Endothelial cell of umbilical vein (primary cell): ENCODE measurements at regions not wholly inside any gene's neighbourhood (a gene's known extent, or its start where the extent isn't known, plus 50 kb on each side); places are given as distances from the start of the nearest gene placed in this dataset.

Source experiments
- BruUV-seq: library from RNA; stranded (reverse); fragments of 400-500 nt; replicated peaks from 2 replicates; lab custom pipeline; 2021; lab: Mats Ljungman, UMichigan
- CTCF ChIA-PET: fragments of 300-600, 350-600 bp; sonication (Branson Sonifier 250); formaldehyde crosslinking; loops from one replicate; lab custom pipeline; 2021; ENCODE audit warnings: antibody characterized with exemption, inconsistent platforms; lab: Charles Lee
- POLR2A ChIA-PET: fragments of 300-600, 350-600 bp; sonication (Branson Sonifier 250); formaldehyde crosslinking; loops from one replicate; lab custom pipeline; 2021; ENCODE audit warnings: antibody characterized with exemption, inconsistent platforms; lab: Charles Lee
- DNase-seq: peaks from one replicate; pipeline ENCODE4 v3.0.0-alpha.2; 2011; ENCODE audit warnings: low read depth, low spot score
- FAIRE-seq: peaks from 2 replicates; lab custom pipeline; 2011; peaks lifted over from hg19 to GRCh38; lab: Jason Lieb, UNC
- H2AFZ ChIP-seq: 2 replicates; pipeline ENCODE4 v1.6.0; 2012; ENCODE audit warnings: low read depth, low read length, control low read depth, inconsistent platforms
- H3K27ac ChIP-seq: 2 replicates; pipeline ENCODE4 v1.5.1; 2011; ENCODE audit warnings: low read depth, mild to moderate bottlenecking, control low read depth, low read length, moderate library complexity; ENCODE audit not compliant: insufficient read depth
- H3K27me3 ChIP-seq, 2 experiments: 2 replicates each; pipeline versions ENCODE4 v1.6.0 to v1.6.1; 2011; ENCODE audit warnings: low read length in 2 of 2, mixed read lengths in 1 of 2; ENCODE audit not compliant: control insufficient read depth in 2 of 2, insufficient read depth in 2 of 2
- H3K36me3 ChIP-seq, 2 experiments: 2 replicates in 1 of 2; 3 replicates in 1 of 2; pipeline ENCODE4 v1.5.1; 2011; ENCODE audit warnings: low read length in 2 of 2, mild to moderate bottlenecking in 1 of 2, moderate library complexity in 1 of 2; ENCODE audit not compliant: control insufficient read depth in 2 of 2, insufficient read depth in 2 of 2; ENCODE audit errors: extremely low read depth in 1 of 2
- H3K4me1 ChIP-seq: 3 replicates; pipeline ENCODE4 v1.5.1; 2011; ENCODE audit warnings: mild to moderate bottlenecking, low read length; ENCODE audit not compliant: control insufficient read depth, insufficient read depth; ENCODE audit errors: extremely low read depth
- H3K4me2 ChIP-seq: 2 replicates; pipeline ENCODE4 v1.6.1; 2011; ENCODE audit warnings: low read length, control low read depth, mixed read lengths; ENCODE audit not compliant: insufficient read depth
- H3K4me3 ChIP-seq, 3 experiments: fragments of 200-600 bp in 1 of 3; sonication (generic), shearing (Covaris generic) in 1 of 3; replicated peaks in 1 of 3; 2 replicates each; pipeline ENCODE4 v1.5.1; 2011 to 2016; ENCODE audit warnings: control low read depth in 3 of 3, low read length in 3 of 3, mild to moderate bottlenecking in 2 of 3, inconsistent platforms in 1 of 3, low read depth in 1 of 3, moderate library complexity in 1 of 3; ENCODE audit not compliant: insufficient read depth in 1 of 3
- H3K79me2 ChIP-seq: 2 replicates; pipeline ENCODE4 v1.6.0; 2012; ENCODE audit warnings: low read length, inconsistent platforms; ENCODE audit not compliant: control insufficient read depth, insufficient read depth
- H3K9ac ChIP-seq: replicated peaks from 2 replicates; pipeline ENCODE3; 2011; ENCODE audit warnings: low read length, control low read depth; ENCODE audit not compliant: insufficient read depth; ENCODE audit errors: extremely low read depth
- H3K9me1 ChIP-seq: replicated peaks from 3 replicates; pipeline ENCODE4 v1.6.0; 2011; ENCODE audit warnings: mild to moderate bottlenecking, low read length; ENCODE audit not compliant: control insufficient read depth, insufficient read depth; ENCODE audit errors: extremely low read depth
- H3K9me3 ChIP-seq: replicated peaks from 2 replicates; pipeline ENCODE4 v1.5.1; 2012; ENCODE audit warnings: low read length, inconsistent platforms; ENCODE audit not compliant: control insufficient read depth, insufficient read depth
- H4K20me1 ChIP-seq: replicated peaks from 2 replicates; pipeline ENCODE3; 2011; ENCODE audit warnings: mild to moderate bottlenecking, low read length; ENCODE audit not compliant: control insufficient read depth, insufficient read depth; ENCODE audit errors: extremely low read depth
- EZH2 ChIP-seq: IDR thresholded peaks from 2 replicates; pipeline ENCODE4 v1.6.1; 2012; ENCODE audit warnings: borderline replicate concordance, low read depth, mild to moderate bottlenecking, moderate library complexity, low read length, inconsistent platforms; ENCODE audit not compliant: severe bottlenecking
- FOS ChIP-seq: IDR thresholded peaks from 2 replicates; pipeline ENCODE4 v1.6.1; 2011; ENCODE audit warnings: mild to moderate bottlenecking, low read length, moderate library complexity, borderline replicate concordance; ENCODE audit not compliant: insufficient read depth
- JUN ChIP-seq: IDR thresholded peaks from 2 replicates; pipeline ENCODE4 v1.6.1; 2011; ENCODE audit warnings: borderline replicate concordance, low read depth; ENCODE audit not compliant: insufficient read length, insufficient read depth
- MYC ChIP-seq: IDR thresholded peaks from one replicate; pipeline ENCODE4 v1.6.1; 2011; ENCODE audit warnings: mild to moderate bottlenecking, low read depth, low read length
- POLR2A ChIP-seq: IDR thresholded peaks from 2 replicates; pipeline ENCODE4 v1.6.1; 2012; ENCODE audit warnings: low read depth, mild to moderate bottlenecking, control low read depth, low read length
- POLR2AphosphoS5 ChIP-seq: IDR thresholded peaks from 2 replicates; pipeline ENCODE4 v1.6.1; 2012; ENCODE audit warnings: low read depth, mild to moderate bottlenecking, control low read depth, low read length, moderate library complexity; ENCODE audit not compliant: insufficient read depth
- dilution Hi-C: fragments of 300-500 bp; cut with MboI; formaldehyde crosslinking; loops from one replicate; pipeline ENCODE4 v1.15.0; 2019; ENCODE audit warnings: low sequenced_read_pairs; ENCODE audit not compliant: extremely low pct_ligation_motif_present
- intact Hi-C: fragments of 100-400 bp; cut with micrococcal nuclease; formaldehyde crosslinking; loops from one replicate; pipeline ENCODE4 v1.10.0; 2022
- TF ChIP-seq, protein P1 (sequence below): IDR thresholded peaks from 2 replicates; pipeline ENCODE4 v1.6.1; 2011; ENCODE audit not compliant: insufficient read depth, insufficient read length
- TF ChIP-seq, protein P2 (sequence below), 2 donors: IDR thresholded peaks; 1 replicate in 1 of 2; 2 replicates in 1 of 2; pipeline ENCODE4 v1.5.1; 2011; ENCODE audit warnings: low read length in 2 of 2, mild to moderate bottlenecking in 2 of 2, moderate library complexity in 2 of 2, control low read depth in 1 of 2, inconsistent platforms in 1 of 2, low read depth in 1 of 2; ENCODE audit not compliant: insufficient read depth in 1 of 2; ENCODE audit errors: extremely low read depth in 1 of 2

DNA sequence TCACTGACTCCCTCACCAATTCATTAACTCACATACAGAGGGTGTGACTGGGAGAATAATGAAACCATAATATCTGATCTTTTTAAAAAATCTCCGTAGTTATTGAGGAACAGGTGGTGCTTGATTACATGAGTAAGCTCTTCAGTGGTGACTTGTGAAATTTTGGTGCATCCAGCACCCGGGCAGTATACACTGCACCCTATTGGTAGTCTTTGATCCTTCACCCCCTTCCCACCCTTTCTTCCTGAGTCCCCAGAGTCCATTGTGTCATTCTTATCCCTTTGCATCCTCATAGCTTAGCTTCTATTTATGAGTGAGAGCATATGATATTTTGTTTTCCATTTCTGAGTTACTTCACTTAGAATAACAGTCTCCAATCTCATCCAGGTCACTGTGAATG lies 1143.8 kb downstream of the PCDH19 start:
- no peaks in the 10 kb centered on the region for H3K36me3 ChIP-seq
- no peaks in the 10 kb centered on the region for H4K20me1 ChIP-seq
- H3K79me2 ChIP-seq, result no peaks in the 10 kb centered on the region
- dilution Hi-C loops, result no loop called here
- ChIA-PET CTCF (no interaction called here), POLR2A (no interaction called here)
- no peaks in the 10 kb centered on the region for H3K9me1 ChIP-seq
- intact Hi-C loops, result no loop called here
- no peak overlapping the region for H2AFZ ChIP-seq
- DNase-seq (no peak), FAIRE-seq (no peak)
- no peaks in the 10 kb centered on the region for H3K4me1 ChIP-seq
- no TSS peak for BruUV-seq
- no peaks in the 10 kb centered on the region for H3K27me3 ChIP-seq
- no peaks in the 10 kb centered on the region for H3K9me3 ChIP-seq
- TF ChIP-seq, protein P1, sequence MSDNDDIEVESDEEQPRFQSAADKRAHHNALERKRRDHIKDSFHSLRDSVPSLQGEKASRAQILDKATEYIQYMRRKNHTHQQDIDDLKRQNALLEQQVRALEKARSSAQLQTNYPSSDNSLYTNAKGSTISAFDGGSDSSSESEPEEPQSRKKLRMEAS, result no peak
- TF ChIP-seq, protein P2, sequence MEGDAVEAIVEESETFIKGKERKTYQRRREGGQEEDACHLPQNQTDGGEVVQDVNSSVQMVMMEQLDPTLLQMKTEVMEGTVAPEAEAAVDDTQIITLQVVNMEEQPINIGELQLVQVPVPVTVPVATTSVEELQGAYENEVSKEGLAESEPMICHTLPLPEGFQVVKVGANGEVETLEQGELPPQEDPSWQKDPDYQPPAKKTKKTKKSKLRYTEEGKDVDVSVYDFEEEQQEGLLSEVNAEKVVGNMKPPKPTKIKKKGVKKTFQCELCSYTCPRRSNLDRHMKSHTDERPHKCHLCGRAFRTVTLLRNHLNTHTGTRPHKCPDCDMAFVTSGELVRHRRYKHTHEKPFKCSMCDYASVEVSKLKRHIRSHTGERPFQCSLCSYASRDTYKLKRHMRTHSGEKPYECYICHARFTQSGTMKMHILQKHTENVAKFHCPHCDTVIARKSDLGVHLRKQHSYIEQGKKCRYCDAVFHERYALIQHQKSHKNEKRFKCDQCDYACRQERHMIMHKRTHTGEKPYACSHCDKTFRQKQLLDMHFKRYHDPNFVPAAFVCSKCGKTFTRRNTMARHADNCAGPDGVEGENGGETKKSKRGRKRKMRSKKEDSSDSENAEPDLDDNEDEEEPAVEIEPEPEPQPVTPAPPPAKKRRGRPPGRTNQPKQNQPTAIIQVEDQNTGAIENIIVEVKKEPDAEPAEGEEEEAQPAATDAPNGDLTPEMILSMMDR (IDR thresholded peaks at IDR 0.05; ENCODE audit: extremely low read depth in 1 of 2, insufficient read depth in 1 of 2, low read depth in 1 of 2, low read length in 2 of 2), result no peak
- TF ChIP-seq EZH2, result no peak
- no peak overlapping the region for H3K27ac ChIP-seq
- no peak overlapping the region for H3K4me2 ChIP-seq
- no peak overlapping the region for H3K9ac ChIP-seq
- no peak overlapping the region for H3K4me3 ChIP-seq

DNA sequence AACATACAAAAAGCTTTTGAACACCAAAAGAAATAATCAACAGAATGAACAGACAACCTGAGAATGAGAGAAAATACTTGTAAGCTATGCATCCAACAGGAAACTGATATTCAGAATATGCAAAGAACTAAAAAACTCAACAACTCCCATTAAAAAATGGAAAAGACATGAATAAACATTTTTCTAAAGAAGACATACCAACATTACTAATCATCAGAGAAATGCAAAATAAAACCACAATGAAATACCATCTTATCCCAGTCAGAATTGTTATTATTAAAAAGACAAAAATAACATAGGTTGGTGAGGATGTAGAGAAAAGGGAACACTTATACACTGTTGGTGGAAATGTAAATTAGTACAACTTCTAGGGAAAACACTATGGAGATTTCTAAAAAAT lies 1161.9 kb downstream of the PCDH19 start:
- TF ChIP-seq, protein P1, result no peak
- TF ChIP-seq JUN (no peak), EZH2 (no peak), FOS (no peak), POLR2A (no peak), MYC (no peak), POLR2AphosphoS5 (no peak)
- TF ChIP-seq, protein P2 (IDR thresholded peaks at IDR 0.05; ENCODE audit: extremely low read depth in 1 of 2, insufficient read depth in 1 of 2, low read depth in 1 of 2, low read length in 2 of 2), result no peak
- BruUV-seq, result no TSS peak
- Histone ChIP-seq H3K4me2 (no peak overlapping the region), H3K79me2 (no peaks in the 10 kb centered on the region), H4K20me1 (no peaks in the 10 kb centered on the region), H3K9me3 (no peaks in the 10 kb centered on the region), H3K9ac (no peak overlapping the region), H3K36me3 (no peaks in the 10 kb centered on the region), H2AFZ (no peak overlapping the region), H3K4me3 (no peak overlapping the region), H3K27me3 (no peaks in the 10 kb centered on the region), H3K4me1 (no peaks in the 10 kb centered on the region), H3K27ac (no peak overlapping the region), H3K9me1 (no peaks in the 10 kb centered on the region)
- CTCF ChIA-PET, result no interaction called here
- intact Hi-C loops, result no loop called here
- FAIRE-seq (no peak), DNase-seq (no peak)
- dilution Hi-C loops, result no loop called here
- POLR2A ChIA-PET, result no interaction called here
